ENCODE measurements at regions not wholly inside any gene's neighbourhood (a gene's known extent, or its start where the extent isn't known, plus 50 kb on each side); places are given as distances from the start of the nearest gene placed in this dataset.
"Not testable (repeated sequence)": the region's sequence is repeated elsewhere in the genome, so short reads cannot be mapped to it uniquely, and the experiment has no call there.

GRCh38 chr10:25869067-25869591 is 64.9 kb upstream of the MYO3A start:
- no peak for DNase-seq

GRCh38 chr10:25869609-25870008 is 64.4 kb upstream of the MYO3A start:
- DNase-seq, result no peak

- not testable (repeated sequence) for DNase-seq
Observed at GRCh38 chr10:25874402-25874801, 59.6 kb upstream of the MYO3A start.

- peak in 4 of 5 donors; percentile 22 to 54 (median 34) for DNase-seq
Observed at GRCh38 chr10:25875556-25876165, 58.4 kb upstream of the MYO3A start.

GRCh38 chr10:25877296-25877695 is 56.7 kb upstream of the MYO3A start:
- DNase-seq, result no peak

All from T-helper 1 cell (primary cell).